PC-3 (cell line): ENCODE measurements at regions not wholly inside any gene's neighbourhood (a gene's known extent, or its start where the extent isn't known, plus 50 kb on each side); places are given as distances from the start of the nearest gene placed in this dataset.

Source experiments
- ATAC-seq: fragments of 200-7000 bp; cut with Tn5 transposase; 2 replicates; pipeline ENCODE4 v1.9.1; 2020; ENCODE audit warnings: mild to moderate bottlenecking, moderate library complexity
- BruUV-seq: library from RNA; stranded (reverse); fragments of 400-500 nt; replicated peaks from 2 replicates; lab custom pipeline; 2021; lab: Mats Ljungman, UMichigan
- CTCF ChIA-PET: fragments of 300-600 bp; sonication (Branson Sonifier 250); formaldehyde crosslinking; loops from one replicate; lab custom pipeline; 2022; ENCODE audit warnings: antibody characterized with exemption; lab: Charles Lee
- POLR2A ChIA-PET: fragments of 300-600 bp; sonication (Branson Sonifier 250); formaldehyde crosslinking; loops from one replicate; lab custom pipeline; 2022; ENCODE audit warnings: antibody characterized with exemption; ENCODE audit not compliant: unreplicated experiment; lab: Charles Lee
- DNase-seq: peaks from one replicate; pipeline ENCODE4 v3.0.0-alpha.2; 2015
- H2AFZ ChIP-seq: fragments of 300-600 bp; sonication (generic); 2 replicates; pipeline ENCODE4 v1.6.0; 2016; ENCODE audit warnings: antibody characterized with exemption, low read length
- H3F3A ChIP-seq: fragments of 300-600 bp; sonication (generic); one replicate; pipeline ENCODE4 v1.6.0; 2017; ENCODE audit warnings: antibody characterized with exemption, low read length, control low read depth, mild to moderate bottlenecking; ENCODE audit not compliant: unreplicated experiment
- H3K27ac ChIP-seq: fragments of 300-600 bp; sonication (generic); 2 replicates; pipeline ENCODE4 v1.5.1; 2016; ENCODE audit warnings: mild to moderate bottlenecking, low read length
- H3K27me3 ChIP-seq: fragments of 300-600 bp; sonication (generic); 2 replicates; pipeline ENCODE4 v1.6.1; 2016; ENCODE audit warnings: low read length, mixed read lengths
- H3K36me3 ChIP-seq: fragments of 300-600 bp; sonication (generic); 2 replicates; pipeline ENCODE4 v1.6.1; 2016; ENCODE audit warnings: low read depth, mixed run types, low read length, mixed read lengths
- H3K4me1 ChIP-seq: fragments of 300-600 bp; sonication (generic); 2 replicates; pipeline ENCODE4 v1.5.1; 2016; ENCODE audit warnings: low read length; ENCODE audit not compliant: insufficient read depth
- H3K4me2 ChIP-seq: fragments of 300-600 bp; sonication (generic); 2 replicates; pipeline ENCODE4 v1.6.0; 2016; ENCODE audit warnings: low read length
- H3K4me3 ChIP-seq: fragments of 300-600 bp; sonication (generic); 2 replicates; pipeline ENCODE4 v1.5.1; 2016; ENCODE audit warnings: mild to moderate bottlenecking, low read length, mixed read lengths
- H3K79me2 ChIP-seq: fragments of 300-600 bp; sonication (generic); 2 replicates; pipeline ENCODE4 v1.6.1; 2017; ENCODE audit warnings: low read length, mixed read lengths
- H3K9ac ChIP-seq: fragments of 300-600 bp; sonication (generic); 2 replicates; pipeline ENCODE4 v1.6.0; 2016; ENCODE audit warnings: mild to moderate bottlenecking, low read length
- H3K9me2 ChIP-seq: fragments of 300-600 bp; sonication (generic); replicated peaks from 2 replicates; pipeline ENCODE4 v1.6.1; 2016; ENCODE audit warnings: mixed run types, low read length, mixed read lengths
- H3K9me3 ChIP-seq: fragments of 300-600 bp; sonication (generic); 2 replicates; pipeline ENCODE4 v1.6.1; 2016; ENCODE audit warnings: low read length, mixed read lengths
- H4K20me1 ChIP-seq: fragments of 300-600 bp; sonication (generic); 2 replicates; pipeline ENCODE4 v1.6.1; 2016; ENCODE audit warnings: low read length, mixed read lengths
- EZH2 ChIP-seq: fragments of 300-600 bp; sonication (generic); IDR thresholded peaks from one replicate; pipeline ENCODE4 v1.6.1; 2017; ENCODE audit warnings: antibody characterized with exemption, mild to moderate bottlenecking, low read length; ENCODE audit not compliant: unreplicated experiment
- EZH2phosphoT487 ChIP-seq: fragments of 300-600 bp; sonication (generic); IDR thresholded peaks from 2 replicates; pipeline ENCODE4 v1.6.1; 2018; ENCODE audit warnings: mild to moderate bottlenecking, antibody characterized with exemption, low read length, borderline replicate concordance
- intact Hi-C: fragments of 100-400 bp; cut with micrococcal nuclease; formaldehyde crosslinking; loops from 2 replicates; pipeline ENCODE4 v1.9.0; 2023
- TF ChIP-seq, protein P1 (sequence below): fragments of 300-600 bp; sonication (generic); conservative IDR thresholded peaks from 2 replicates; pipeline ENCODE4 v1.5.1; 2017; ENCODE audit warnings: antibody characterized with exemption, low read depth, mild to moderate bottlenecking, low read length

DNA sequence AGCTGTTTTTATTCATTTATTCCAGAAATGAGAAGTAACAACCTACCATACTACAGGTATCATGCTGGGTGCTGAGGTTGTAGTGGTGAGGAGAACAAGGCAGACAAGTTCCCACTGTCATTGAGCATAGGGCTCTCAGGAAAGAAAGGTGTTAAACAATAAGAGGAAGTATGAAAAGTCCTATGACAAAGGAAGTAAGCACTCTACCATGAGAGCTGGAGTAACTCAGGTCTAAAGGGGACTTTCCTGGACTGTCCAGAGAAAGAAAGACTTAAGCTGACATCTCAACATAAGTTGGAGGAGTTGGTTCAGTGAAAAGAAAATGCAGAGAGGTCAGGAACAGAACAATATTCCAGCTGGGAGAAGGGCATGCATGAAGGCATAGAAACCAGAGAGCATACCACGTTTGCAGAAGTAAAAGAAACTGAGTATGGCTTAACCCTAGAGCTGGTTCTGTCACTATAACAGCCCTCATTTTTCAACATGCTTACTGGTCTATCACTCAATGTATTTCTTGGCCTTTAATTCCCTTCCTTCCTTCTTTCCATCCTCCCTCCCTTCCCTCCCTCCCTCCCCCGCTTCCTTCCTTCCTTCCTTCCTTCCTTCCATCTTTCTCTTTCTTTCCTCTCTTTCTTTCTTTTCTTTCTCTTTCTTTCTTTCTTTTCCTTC is 137.8 kb upstream of the BDNF start:
- Histone ChIP-seq H3K9me2 (no peaks in the 10 kb centered on the region), H3K9ac (no peak overlapping the region), H3K79me2 (no peaks in the 10 kb centered on the region), H3K4me2 (no peak overlapping the region), H3K4me3 (no peak overlapping the region), H3K27me3 (no peaks in the 10 kb centered on the region), H3K36me3 (no peaks in the 10 kb centered on the region), H3K9me3 (no peaks in the 10 kb centered on the region), H3F3A (no peaks in the 10 kb centered on the region), H2AFZ (no peak overlapping the region), H4K20me1 (no peaks in the 10 kb centered on the region), H3K27ac (no peak overlapping the region), H3K4me1 (no peaks in the 10 kb centered on the region)
- ChIA-PET POLR2A (no interaction called here), CTCF (no interaction called here)
- DNase-seq, result no peak
- no peak for TF ChIP-seq EZH2
- TF ChIP-seq EZH2phosphoT487, result no peak
- TF ChIP-seq, protein P1, sequence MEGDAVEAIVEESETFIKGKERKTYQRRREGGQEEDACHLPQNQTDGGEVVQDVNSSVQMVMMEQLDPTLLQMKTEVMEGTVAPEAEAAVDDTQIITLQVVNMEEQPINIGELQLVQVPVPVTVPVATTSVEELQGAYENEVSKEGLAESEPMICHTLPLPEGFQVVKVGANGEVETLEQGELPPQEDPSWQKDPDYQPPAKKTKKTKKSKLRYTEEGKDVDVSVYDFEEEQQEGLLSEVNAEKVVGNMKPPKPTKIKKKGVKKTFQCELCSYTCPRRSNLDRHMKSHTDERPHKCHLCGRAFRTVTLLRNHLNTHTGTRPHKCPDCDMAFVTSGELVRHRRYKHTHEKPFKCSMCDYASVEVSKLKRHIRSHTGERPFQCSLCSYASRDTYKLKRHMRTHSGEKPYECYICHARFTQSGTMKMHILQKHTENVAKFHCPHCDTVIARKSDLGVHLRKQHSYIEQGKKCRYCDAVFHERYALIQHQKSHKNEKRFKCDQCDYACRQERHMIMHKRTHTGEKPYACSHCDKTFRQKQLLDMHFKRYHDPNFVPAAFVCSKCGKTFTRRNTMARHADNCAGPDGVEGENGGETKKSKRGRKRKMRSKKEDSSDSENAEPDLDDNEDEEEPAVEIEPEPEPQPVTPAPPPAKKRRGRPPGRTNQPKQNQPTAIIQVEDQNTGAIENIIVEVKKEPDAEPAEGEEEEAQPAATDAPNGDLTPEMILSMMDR, result no peak
- BruUV-seq, result no TSS peak
- ATAC-seq, result no peak
- intact Hi-C loops, result loop anchor here (5.0 kb wide), 1 partner anchor 121 kb away; no protein-coding TSS in a partner anchor

DNA sequence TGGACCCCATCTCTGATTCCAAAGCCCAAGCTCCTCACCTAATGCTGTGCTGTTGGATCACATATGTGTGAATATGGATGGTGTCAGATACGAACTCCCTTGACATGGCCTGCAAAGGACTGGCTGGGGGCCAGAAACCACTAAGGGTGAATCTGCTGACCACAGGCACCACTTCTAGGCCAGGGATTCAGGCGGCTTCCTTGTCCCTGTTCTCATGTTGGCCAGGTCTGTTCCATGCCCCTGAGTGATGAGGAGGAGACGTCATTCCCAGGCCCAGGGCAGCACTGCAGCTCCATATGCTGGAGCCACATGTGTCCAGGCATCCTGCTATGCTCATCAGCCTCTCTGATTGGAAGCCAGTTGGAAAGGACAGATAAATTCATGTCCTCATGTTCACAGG is 130.0 kb upstream of the BDNF start:
- ChIA-PET CTCF (no interaction called here), POLR2A (no interaction called here)
- TF ChIP-seq, protein P1, result no peak
- TF ChIP-seq EZH2, result no peak
- no peak for TF ChIP-seq EZH2phosphoT487
- Histone ChIP-seq H3K9me3 (no peaks in the 10 kb centered on the region), H4K20me1 (no peaks in the 10 kb centered on the region), H3K27ac (no peak overlapping the region), H2AFZ (no peak overlapping the region), H3K4me3 (no peak overlapping the region), H3K27me3 (no peaks in the 10 kb centered on the region), H3K79me2 (no peaks in the 10 kb centered on the region), H3F3A (no peaks in the 10 kb centered on the region), H3K4me2 (no peak overlapping the region), H3K4me1 (no peaks in the 10 kb centered on the region), H3K9ac (no peak overlapping the region), H3K9me2 (no peaks in the 10 kb centered on the region), H3K36me3 (no peaks in the 10 kb centered on the region)
- no peak for ATAC-seq
- intact Hi-C loops, result no loop called here
- no peak for DNase-seq
- no TSS peak for BruUV-seq

DNA sequence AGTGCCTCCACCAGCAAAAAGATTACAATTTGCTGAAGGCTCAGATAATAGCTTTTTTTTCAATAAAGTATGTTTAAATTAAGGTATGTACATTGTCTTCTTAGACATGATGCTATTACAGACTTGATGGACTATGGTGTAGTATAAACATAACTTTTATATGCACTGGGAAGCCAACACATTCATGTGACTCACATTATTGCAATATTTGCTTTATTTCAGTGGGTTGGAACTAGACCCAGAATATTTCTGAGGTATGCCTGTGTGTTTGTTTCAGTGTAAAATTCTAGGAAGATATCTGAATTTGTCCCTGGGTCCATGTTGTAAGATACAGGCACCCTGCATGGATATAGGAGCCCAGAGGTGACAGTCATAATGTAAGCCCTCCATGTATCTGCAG is 120.0 kb upstream of the BDNF start:
- CTCF ChIA-PET, result no interaction called here

More for the DNA sequence above, 120.0 kb upstream of the BDNF start:
- Histone ChIP-seq H3K9me3 (no peaks in the 10 kb centered on the region), H3K4me3 (no peak overlapping the region), H3K4me1 (peaks cover 11% of the 10 kb centered on the region), H3K9me2 (no peaks in the 10 kb centered on the region), H4K20me1 (no peaks in the 10 kb centered on the region), H3K27ac (no peak overlapping the region), H3K36me3 (no peaks in the 10 kb centered on the region), H2AFZ (no peak overlapping the region), H3K4me2 (peak overlapping the region; percentile 40), H3K9ac (no peak overlapping the region), H3K27me3 (no peaks in the 10 kb centered on the region), H3K79me2 (no peaks in the 10 kb centered on the region), H3F3A (no peaks in the 10 kb centered on the region)
- DNase-seq (peak; percentile 78), ATAC-seq (peak; percentile 96)
- POLR2A ChIA-PET, result no interaction called here
- TF ChIP-seq, protein P1, result no peak
- TF ChIP-seq EZH2phosphoT487 (no peak), EZH2 (no peak)
- intact Hi-C loops, result no loop called here
- BruUV-seq, result no TSS peak
